ENCODE measurements at regions not wholly inside any gene's neighbourhood (a gene's known extent, or its start where the extent isn't known, plus 50 kb on each side); places are given as distances from the start of the nearest gene placed in this dataset.

- Histone ChIP-seq H3K4me1 (ENCODE audit: control insufficient read depth, insufficient read depth, low read length) (no peaks in the 10 kb centered on the region), H3K27ac (ENCODE audit: extremely low read depth, low read depth, low read length) (no peak overlapping the region), H3K36me3 (ENCODE audit: control insufficient read depth in 2 of 2, insufficient read depth in 1 of 2, low read length in 2 of 2) (no peaks in the 10 kb centered on the region), H3K4me3 (ENCODE audit: low read depth, low read length) (no peak overlapping the region), H3K9me3 (ENCODE audit: control insufficient read depth, insufficient read depth, low read depth, low read length) (no peaks in the 10 kb centered on the region)
- CTCF ChIA-PET = interaction anchor here (0.6 to 4.4 kb wide), 13 partner anchors 14 to 136 kb away, joined by 3 to 60 read pairs (median 5); no protein-coding TSS in a partner anchor
- no peak for TF ChIP-seq ZNF280C (tag by site-specific recombination; IDR thresholded peaks at IDR 0.05)
- TF ChIP-seq ZNF600 (tag by site-specific recombination; IDR thresholded peaks at IDR 0.05) = no peak
- no peak for TF ChIP-seq ZNF768 (tag by site-specific recombination; IDR thresholded peaks at IDR 0.05)
- no peak for TF ChIP-seq ZNF629 (tag by site-specific recombination; IDR thresholded peaks at IDR 0.05)
- no peak for TF ChIP-seq ZNF341 (tag by site-specific recombination; IDR thresholded peaks at IDR 0.05; ENCODE audit: low read depth)
- no peak for TF ChIP-seq KLF1 (tag by site-specific recombination; IDR thresholded peaks at IDR 0.05)
- no peak for TF ChIP-seq ZNF16 (tag by site-specific recombination; IDR thresholded peaks at IDR 0.05; ENCODE audit: low read depth)
- TF ChIP-seq ZNF776 (tag by site-specific recombination; IDR thresholded peaks at IDR 0.05; ENCODE audit: borderline replicate concordance) = no peak
- TF ChIP-seq ZNF362 (tag by site-specific recombination; IDR thresholded peaks at IDR 0.05) = no peak
- no peak for TF ChIP-seq ZXDB (tag by site-specific recombination; IDR thresholded peaks at IDR 0.05)
- no peak for TF ChIP-seq ZNF830 (tag by site-specific recombination; IDR thresholded peaks at IDR 0.05; ENCODE audit: low read depth)
- no peak for TF ChIP-seq ZNF544 (tag by site-specific recombination; IDR thresholded peaks at IDR 0.05)
- TF ChIP-seq ZNF114 (tag by site-specific recombination; IDR thresholded peaks at IDR 0.05) = no peak
- TF ChIP-seq ZNF132 (tag by site-specific recombination; IDR thresholded peaks at IDR 0.05; ENCODE audit: borderline replicate concordance) = no peak
- no peak for TF ChIP-seq ZNF596 (tag by site-specific recombination; IDR thresholded peaks at IDR 0.05)
- TF ChIP-seq ZNF24 (tag by site-specific recombination; IDR thresholded peaks at IDR 0.05) = no peak
- no peak for TF ChIP-seq GLI2 (tag by site-specific recombination; IDR thresholded peaks at IDR 0.05; ENCODE audit: borderline replicate concordance, low read depth)
- POLR2A ChIA-PET = no interaction called here
These were observed 106.1 kb downstream of the GGTLC2 start for GRCh38 chr22:22750335-22751042.

GRCh38 chr22:22751043-22751603, 106.7 kb downstream of the GGTLC2 start:
- no peaks in the 10 kb centered on the region for H3K9me3 ChIP-seq (ENCODE audit: control insufficient read depth, insufficient read depth, low read depth, low read length)
- H3K4me3 ChIP-seq (ENCODE audit: low read depth, low read length) = no peak overlapping the region
- no peaks in the 10 kb centered on the region for H3K36me3 ChIP-seq (ENCODE audit: control insufficient read depth in 2 of 2, insufficient read depth in 1 of 2, low read length in 2 of 2)
- CTCF ChIA-PET = interaction anchor here (0.6 to 4.4 kb wide), 19 partner anchors 12 to 408 kb away, joined by 3 to 60 read pairs (median 5); no protein-coding TSS in a partner anchor
- POLR2A ChIA-PET = no interaction called here
- no peak for TF ChIP-seq SALL2 (tag by site-specific recombination; IDR thresholded peaks at IDR 0.05; ENCODE audit: borderline replicate concordance)
- TF ChIP-seq HIC1 (tag by site-specific recombination; IDR thresholded peaks at IDR 0.05) = no peak
- no peak for TF ChIP-seq ZBTB20 (tag by site-specific recombination; IDR thresholded peaks at IDR 0.05)
- TF ChIP-seq HOXC10 (CRISPR knock-in tag; IDR thresholded peaks at IDR 0.05) = no peak
- no peak for TF ChIP-seq ZIC2 (tag by site-specific recombination; IDR thresholded peaks at IDR 0.05)
- no peak for TF ChIP-seq SETDB1 (IDR thresholded peaks at IDR 0.05; ENCODE audit: insufficient read length, low read length)
- no peak for TF ChIP-seq ZFP37 (tag by site-specific recombination; IDR thresholded peaks at IDR 0.05)
- no peak for TF ChIP-seq ZNF362 (tag by site-specific recombination; IDR thresholded peaks at IDR 0.05)
- no peak for TF ChIP-seq ZNF776 (tag by site-specific recombination; IDR thresholded peaks at IDR 0.05; ENCODE audit: borderline replicate concordance)
- no peak for TF ChIP-seq ZNF24 (tag by site-specific recombination; IDR thresholded peaks at IDR 0.05)
- no peak for TF ChIP-seq ZNF37A (tag by site-specific recombination; IDR thresholded peaks at IDR 0.05)
- no peak for TF ChIP-seq ZNF114 (tag by site-specific recombination; IDR thresholded peaks at IDR 0.05)
- no peak overlapping the region for H3K27ac ChIP-seq (ENCODE audit: extremely low read depth, low read depth, low read length)
- H3K4me1 ChIP-seq (ENCODE audit: control insufficient read depth, insufficient read depth, low read length) = no peaks in the 10 kb centered on the region

All from HEK293 (cell line).